ENCODE measurements at regions not wholly inside any gene's neighbourhood (a gene's known extent, or its start where the extent isn't known, plus 50 kb on each side); places are given as distances from the start of the nearest gene placed in this dataset.

GRCh38 chr3:18919158-18919557 lies 229.2 kb upstream of the KCNH8 start:
- H3K4me3 ChIP-seq (ENCODE audit: low read length) = no peak overlapping the region
- H3K4me1 ChIP-seq (ENCODE audit: control insufficient read depth, insufficient read depth, low read length) = no peaks in the 10 kb centered on the region
- no peaks in the 10 kb centered on the region for H3K36me3 ChIP-seq (ENCODE audit: control insufficient read depth, insufficient read depth, low read length)
- DNase-seq = no peak
- no peaks in the 10 kb centered on the region for H3K9me3 ChIP-seq (ENCODE audit: control insufficient read depth, low read depth, low read length)
- no peak overlapping the region for H3K27ac ChIP-seq (ENCODE audit: low read length)
- H3K27me3 ChIP-seq (ENCODE audit: control insufficient read depth, insufficient read depth, low read length) = no peaks in the 10 kb centered on the region
- 100% methylated on average over 1 of the region's 1 CpG for WGBS (ENCODE audit: insufficient coverage, low lambda C conversion rate)

- Histone ChIP-seq H3K4me1 (ENCODE audit: control insufficient read depth, insufficient read depth, low read length) (no peaks in the 10 kb centered on the region), H3K27ac (ENCODE audit: low read length) (no peak overlapping the region), H3K36me3 (ENCODE audit: control insufficient read depth, insufficient read depth, low read length) (no peaks in the 10 kb centered on the region), H3K9me3 (ENCODE audit: control insufficient read depth, low read depth, low read length) (no peaks in the 10 kb centered on the region), H3K4me3 (ENCODE audit: low read length) (no peak overlapping the region), H3K27me3 (ENCODE audit: control insufficient read depth, insufficient read depth, low read length) (no peaks in the 10 kb centered on the region)
- DNase-seq = no peak
- no CpG with 5 or more reads among the region's 1 CpG for WGBS (ENCODE audit: insufficient coverage, low lambda C conversion rate)
These were observed 230.4 kb upstream of the KCNH8 start for GRCh38 chr3:18917923-18918322.

- Histone ChIP-seq H3K9me3 (ENCODE audit: control insufficient read depth, low read depth, low read length) (no peaks in the 10 kb centered on the region), H3K4me1 (ENCODE audit: control insufficient read depth, insufficient read depth, low read length) (no peaks in the 10 kb centered on the region), H3K27me3 (ENCODE audit: control insufficient read depth, insufficient read depth, low read length) (no peaks in the 10 kb centered on the region), H3K27ac (ENCODE audit: low read length) (no peak overlapping the region), H3K4me3 (ENCODE audit: low read length) (no peak overlapping the region), H3K36me3 (ENCODE audit: control insufficient read depth, insufficient read depth, low read length) (no peaks in the 10 kb centered on the region)
- WGBS (ENCODE audit: insufficient coverage, low lambda C conversion rate) = 90% methylated on average over 2 of the region's 2 CpGs
- no peak for DNase-seq
These were observed 246.1 kb upstream of the KCNH8 start for GRCh38 chr3:18902081-18902793.

- no peaks in the 10 kb centered on the region for H3K36me3 ChIP-seq (ENCODE audit: control insufficient read depth, insufficient read depth, low read length)
- H3K4me1 ChIP-seq (ENCODE audit: control insufficient read depth, insufficient read depth, low read length) = no peaks in the 10 kb centered on the region
- H3K27ac ChIP-seq (ENCODE audit: low read length) = no peak overlapping the region
- no CpG with 5 or more reads among the region's 2 CpGs for WGBS (ENCODE audit: insufficient coverage, low lambda C conversion rate)
- no peaks in the 10 kb centered on the region for H3K27me3 ChIP-seq (ENCODE audit: control insufficient read depth, insufficient read depth, low read length)
- no peak overlapping the region for H3K4me3 ChIP-seq (ENCODE audit: low read length)
- no peak for DNase-seq
- H3K9me3 ChIP-seq (ENCODE audit: control insufficient read depth, low read depth, low read length) = no peaks in the 10 kb centered on the region
These were observed 246.7 kb upstream of the KCNH8 start for GRCh38 chr3:18901571-18901970.

- Histone ChIP-seq H3K27me3 (ENCODE audit: control insufficient read depth, insufficient read depth, low read length) (no peaks in the 10 kb centered on the region), H3K27ac (ENCODE audit: low read length) (no peak overlapping the region), H3K36me3 (ENCODE audit: control insufficient read depth, insufficient read depth, low read length) (no peaks in the 10 kb centered on the region), H3K4me1 (ENCODE audit: control insufficient read depth, insufficient read depth, low read length) (no peaks in the 10 kb centered on the region), H3K9me3 (ENCODE audit: control insufficient read depth, low read depth, low read length) (no peaks in the 10 kb centered on the region), H3K4me3 (ENCODE audit: low read length) (no peak overlapping the region)
- peak in 1 of 2 donors; percentile 1 for DNase-seq
- no CpG with 5 or more reads among the region's 3 CpGs for WGBS (ENCODE audit: insufficient coverage, low lambda C conversion rate)
These were observed 247.3 kb upstream of the KCNH8 start for GRCh38 chr3:18900994-18901393.

GRCh38 chr3:18898911-18899310 lies 249.4 kb upstream of the KCNH8 start:
- Histone ChIP-seq H3K4me3 (ENCODE audit: low read length) (no peak overlapping the region), H3K4me1 (ENCODE audit: control insufficient read depth, insufficient read depth, low read length) (no peaks in the 10 kb centered on the region), H3K36me3 (ENCODE audit: control insufficient read depth, insufficient read depth, low read length) (no peaks in the 10 kb centered on the region), H3K27me3 (ENCODE audit: control insufficient read depth, insufficient read depth, low read length) (no peaks in the 10 kb centered on the region), H3K9me3 (ENCODE audit: control insufficient read depth, low read depth, low read length) (no peaks in the 10 kb centered on the region), H3K27ac (ENCODE audit: low read length) (no peak overlapping the region)
- no CpG with 5 or more reads among the region's 1 CpG for WGBS (ENCODE audit: insufficient coverage, low lambda C conversion rate)
- DNase-seq = no peak

GRCh38 chr3:18892756-18893155 lies 255.6 kb upstream of the KCNH8 start:
- Histone ChIP-seq H3K9me3 (ENCODE audit: control insufficient read depth, low read depth, low read length) (no peaks in the 10 kb centered on the region), H3K4me1 (ENCODE audit: control insufficient read depth, insufficient read depth, low read length) (no peaks in the 10 kb centered on the region), H3K27me3 (ENCODE audit: control insufficient read depth, insufficient read depth, low read length) (no peaks in the 10 kb centered on the region), H3K36me3 (ENCODE audit: control insufficient read depth, insufficient read depth, low read length) (no peaks in the 10 kb centered on the region), H3K27ac (ENCODE audit: low read length) (no peak overlapping the region), H3K4me3 (ENCODE audit: low read length) (no peak overlapping the region)
- WGBS (ENCODE audit: insufficient coverage, low lambda C conversion rate) = no CpG with 5 or more reads among the region's 1 CpG
- no peak for DNase-seq

GRCh38 chr3:18892047-18892446 lies 256.3 kb upstream of the KCNH8 start:
- WGBS (ENCODE audit: insufficient coverage, low lambda C conversion rate) = no CpG with 5 or more reads among the region's 2 CpGs
- Histone ChIP-seq H3K4me3 (ENCODE audit: low read length) (no peak overlapping the region), H3K9me3 (ENCODE audit: control insufficient read depth, low read depth, low read length) (no peaks in the 10 kb centered on the region)

GRCh38 chr3:18891641-18892040 lies 256.7 kb upstream of the KCNH8 start:
- H3K9me3 ChIP-seq (ENCODE audit: control insufficient read depth, low read depth, low read length) = no peaks in the 10 kb centered on the region
- no peaks in the 10 kb centered on the region for H3K27me3 ChIP-seq (ENCODE audit: control insufficient read depth, insufficient read depth, low read length)
- peak in 1 of 2 donors; percentile 2 for DNase-seq
- 100% methylated on average over 1 of the region's 6 CpGs for WGBS (ENCODE audit: insufficient coverage, low lambda C conversion rate)
- no peaks in the 10 kb centered on the region for H3K4me1 ChIP-seq (ENCODE audit: control insufficient read depth, insufficient read depth, low read length)
- no peaks in the 10 kb centered on the region for H3K36me3 ChIP-seq (ENCODE audit: control insufficient read depth, insufficient read depth, low read length)
- H3K4me3 ChIP-seq (ENCODE audit: low read length) = no peak overlapping the region
- no peak overlapping the region for H3K27ac ChIP-seq (ENCODE audit: low read length)

More at GRCh38 chr3:18892047-18892446, 256.3 kb upstream of the KCNH8 start:
- Histone ChIP-seq H3K27ac (ENCODE audit: low read length) (no peak overlapping the region), H3K27me3 (ENCODE audit: control insufficient read depth, insufficient read depth, low read length) (no peaks in the 10 kb centered on the region), H3K36me3 (ENCODE audit: control insufficient read depth, insufficient read depth, low read length) (no peaks in the 10 kb centered on the region), H3K4me1 (ENCODE audit: control insufficient read depth, insufficient read depth, low read length) (no peaks in the 10 kb centered on the region)
- DNase-seq = no peak

- Histone ChIP-seq H3K27ac (ENCODE audit: low read length) (no peak overlapping the region), H3K4me3 (ENCODE audit: low read length) (no peak overlapping the region), H3K27me3 (ENCODE audit: control insufficient read depth, insufficient read depth, low read length) (no peaks in the 10 kb centered on the region), H3K36me3 (ENCODE audit: control insufficient read depth, insufficient read depth, low read length) (no peaks in the 10 kb centered on the region), H3K4me1 (ENCODE audit: control insufficient read depth, insufficient read depth, low read length) (no peaks in the 10 kb centered on the region), H3K9me3 (ENCODE audit: control insufficient read depth, low read depth, low read length) (no peaks in the 10 kb centered on the region)
- 89% methylated on average over 1 of the region's 3 CpGs for WGBS (ENCODE audit: insufficient coverage, low lambda C conversion rate)
- no peak for DNase-seq
These were observed 257.9 kb upstream of the KCNH8 start for GRCh38 chr3:18890449-18890848.

GRCh38 chr3:18888819-18889218 lies 259.5 kb upstream of the KCNH8 start:
- Histone ChIP-seq H3K27me3 (ENCODE audit: control insufficient read depth, insufficient read depth, low read length) (no peaks in the 10 kb centered on the region), H3K4me1 (ENCODE audit: control insufficient read depth, insufficient read depth, low read length) (no peaks in the 10 kb centered on the region), H3K27ac (ENCODE audit: low read length) (no peak overlapping the region), H3K9me3 (ENCODE audit: control insufficient read depth, low read depth, low read length) (no peaks in the 10 kb centered on the region), H3K4me3 (ENCODE audit: low read length) (no peak overlapping the region), H3K36me3 (ENCODE audit: control insufficient read depth, insufficient read depth, low read length) (no peaks in the 10 kb centered on the region)
- no peak for DNase-seq
- 41% methylated on average over 3 of the region's 3 CpGs for WGBS (ENCODE audit: insufficient coverage, low lambda C conversion rate)

Measured in large intestine (tissue), 3 donors.